GM12892 (cell line): ENCODE measurements at regions not wholly inside any gene's neighbourhood (a gene's known extent, or its start where the extent isn't known, plus 50 kb on each side); places are given as distances from the start of the nearest gene placed in this dataset.

Experiments
- POLR2A ChIP-seq: IDR thresholded peaks from 2 replicates; pipeline ENCODE4 v1.6.1; 2011; ENCODE audit warnings: low read depth, low read length, control low read depth
- POLR2AphosphoS5 ChIP-seq: IDR thresholded peaks from 2 replicates; pipeline ENCODE4 v1.6.1; 2011; ENCODE audit warnings: low read depth, low read length, control low read depth

- TF ChIP-seq POLR2AphosphoS5 = no peak
- TF ChIP-seq POLR2A = no peak
Measured at GRCh38 chr14:30272848-30273832, 285.8 kb upstream of the G2E3 start.
